SU-DHL-6 (cell line): ENCODE measurements at regions not wholly inside any gene's neighbourhood (a gene's known extent, or its start where the extent isn't known, plus 50 kb on each side); places are given as distances from the start of the nearest gene placed in this dataset.
"Not testable (repeated sequence)": the region's sequence is repeated elsewhere in the genome, so short reads cannot be mapped to it uniquely, and the experiment has no call there.

Experiments
- H2AFZ ChIP-seq: fragments of 200-600 bp; sonication (generic); 2 replicates; pipeline ENCODE4 v1.6.1; 2014; ENCODE audit warnings: low read depth, mild to moderate bottlenecking, moderate library complexity, mixed read lengths, antibody characterized with exemption, low read length; ENCODE audit not compliant: severe bottlenecking
- H3F3A ChIP-seq: fragments of 200-600 bp; shearing (Covaris generic); 2 replicates; pipeline ENCODE4 v1.6.0; 2016; ENCODE audit warnings: antibody characterized with exemption, mild to moderate bottlenecking; ENCODE audit not compliant: insufficient read depth
- H3K27ac ChIP-seq: fragments of 200-600 bp; sonication (generic); 2 replicates; pipeline ENCODE4 v1.5.1; 2016; ENCODE audit warnings: low read depth, mild to moderate bottlenecking, low read length, moderate library complexity, mixed read lengths
- H3K27me3 ChIP-seq: fragments of 200-600 bp; sonication (generic), shearing (Covaris generic); 2 replicates; pipeline ENCODE4 v1.6.0; 2014; ENCODE audit warnings: mild to moderate bottlenecking, low read length
- H3K36me3 ChIP-seq: fragments of 200-600 bp; sonication (generic); 2 replicates; pipeline ENCODE4 v1.6.1; 2014; ENCODE audit warnings: mild to moderate bottlenecking, low read length, mixed read lengths
- H3K4me2 ChIP-seq: fragments of 300-600, 200-600 bp; shearing (Covaris generic), sonication (generic); 2 replicates; pipeline ENCODE4 v1.6.0; 2014; ENCODE audit warnings: low read length, low read depth, mild to moderate bottlenecking; ENCODE audit not compliant: poor library complexity, severe bottlenecking
- H3K4me3 ChIP-seq: fragments of 200-600 bp; sonication (generic); 2 replicates; pipeline ENCODE4 v1.5.1; 2014; ENCODE audit warnings: antibody characterized with exemption, low read length, mild to moderate bottlenecking, mixed read lengths; ENCODE audit not compliant: insufficient read depth, poor library complexity, severe bottlenecking
- H3K79me2 ChIP-seq: fragments of 200-600 bp; sonication (generic); 2 replicates; pipeline ENCODE4 v1.6.1; 2014; ENCODE audit warnings: mild to moderate bottlenecking, low read length, moderate library complexity; ENCODE audit not compliant: insufficient read depth
- H3K9ac ChIP-seq: fragments of 200-600 bp; sonication (generic); 2 replicates; pipeline ENCODE4 v1.7.0; 2014; ENCODE audit warnings: mild to moderate bottlenecking, low read length
- H3K9me2 ChIP-seq: fragments of 200-600 bp; sonication (generic); replicated peaks from 2 replicates; pipeline ENCODE4 v1.6.1; 2014; ENCODE audit warnings: low read length; ENCODE audit not compliant: insufficient read depth
- H3K9me3 ChIP-seq: fragments of 200-600 bp; sonication (generic); 2 replicates; pipeline ENCODE4 v1.6.1; 2014; ENCODE audit warnings: low read length, mixed read lengths; ENCODE audit not compliant: insufficient read depth
- H4K20me1 ChIP-seq: fragments of 200-600 bp; sonication (generic); 2 replicates; pipeline ENCODE4 v1.6.1; 2014; ENCODE audit warnings: low read depth, mild to moderate bottlenecking, antibody characterized with exemption, low read length, moderate library complexity, mixed read lengths
- CTCF ChIP-seq: fragments of 200-600 bp; sonication (generic); IDR thresholded peaks from one replicate; pipeline ENCODE4 v1.5.1; 2017; ENCODE audit warnings: antibody characterized with exemption, mild to moderate bottlenecking, low read length, moderate library complexity; ENCODE audit not compliant: insufficient read depth, poor library complexity, severe bottlenecking
- EZH2phosphoT487 ChIP-seq: fragments of 200-600 bp; sonication (generic), shearing (Covaris generic); conservative IDR thresholded peaks from 2 replicates; pipeline ENCODE4 v1.6.1; 2018; ENCODE audit warnings: mild to moderate bottlenecking, antibody characterized with exemption, low read length, moderate library complexity, mixed read lengths

GRCh38 chr16:52353249-52353648, 193.7 kb downstream of the TOX3 start:
- no peak overlapping the region for H2AFZ ChIP-seq
- H3K4me2 ChIP-seq: no peak overlapping the region
- no peaks in the 10 kb centered on the region for H3K27me3 ChIP-seq
- H3K9me2 ChIP-seq: no peaks in the 10 kb centered on the region
- no peak overlapping the region for H3K9ac ChIP-seq
- TF ChIP-seq EZH2phosphoT487 (no peak), CTCF (no peak)
- H3F3A ChIP-seq: no peaks in the 10 kb centered on the region
- no peak overlapping the region for H3K4me3 ChIP-seq
- H3K27ac ChIP-seq: no peak overlapping the region
- no peaks in the 10 kb centered on the region for H3K79me2 ChIP-seq
- no peaks in the 10 kb centered on the region for H4K20me1 ChIP-seq
- H3K36me3 ChIP-seq: no peaks in the 10 kb centered on the region
- H3K9me3 ChIP-seq: no peaks in the 10 kb centered on the region

GRCh38 chr16:52351451-52351850, 195.5 kb downstream of the TOX3 start:
- H3K9me3 ChIP-seq: no peaks in the 10 kb centered on the region
- H3F3A ChIP-seq: no peaks in the 10 kb centered on the region
- no peak overlapping the region for H2AFZ ChIP-seq
- H3K36me3 ChIP-seq: no peaks in the 10 kb centered on the region
- no peak overlapping the region for H3K4me3 ChIP-seq
- TF ChIP-seq EZH2phosphoT487: no peak
- no peaks in the 10 kb centered on the region for H3K27me3 ChIP-seq
- H3K9me2 ChIP-seq: no peaks in the 10 kb centered on the region
- no peaks in the 10 kb centered on the region for H3K79me2 ChIP-seq
- H3K27ac ChIP-seq: no peak overlapping the region
- H4K20me1 ChIP-seq: no peaks in the 10 kb centered on the region
- H3K4me2 ChIP-seq: no peak overlapping the region
- no peak overlapping the region for H3K9ac ChIP-seq

GRCh38 chr16:52350031-52350642, 196.8 kb downstream of the TOX3 start:
- Histone ChIP-seq H3K36me3 (no peaks in the 10 kb centered on the region), H4K20me1 (no peaks in the 10 kb centered on the region), H2AFZ (no peak overlapping the region), H3K9me2 (no peaks in the 10 kb centered on the region), H3F3A (no peaks in the 10 kb centered on the region), H3K9ac (no peak overlapping the region), H3K27me3 (no peaks in the 10 kb centered on the region), H3K9me3 (no peaks in the 10 kb centered on the region), H3K4me3 (no peak overlapping the region), H3K79me2 (no peaks in the 10 kb centered on the region), H3K4me2 (no peak overlapping the region), H3K27ac (no peak overlapping the region)
- TF ChIP-seq CTCF (no peak), EZH2phosphoT487 (no peak)

- Histone ChIP-seq H3K27ac (no peak overlapping the region), H3K9ac (no peak overlapping the region), H3F3A (no peaks in the 10 kb centered on the region), H3K4me2 (no peak overlapping the region), H3K27me3 (no peaks in the 10 kb centered on the region), H3K79me2 (no peaks in the 10 kb centered on the region), H3K9me3 (no peaks in the 10 kb centered on the region), H3K4me3 (no peak overlapping the region), H2AFZ (no peak overlapping the region), H3K36me3 (no peaks in the 10 kb centered on the region), H4K20me1 (no peaks in the 10 kb centered on the region), H3K9me2 (no peaks in the 10 kb centered on the region)
- TF ChIP-seq EZH2phosphoT487 (no peak), CTCF (no peak)
Observed at GRCh38 chr16:52346709-52347108, 200.2 kb downstream of the TOX3 start.

DNA sequence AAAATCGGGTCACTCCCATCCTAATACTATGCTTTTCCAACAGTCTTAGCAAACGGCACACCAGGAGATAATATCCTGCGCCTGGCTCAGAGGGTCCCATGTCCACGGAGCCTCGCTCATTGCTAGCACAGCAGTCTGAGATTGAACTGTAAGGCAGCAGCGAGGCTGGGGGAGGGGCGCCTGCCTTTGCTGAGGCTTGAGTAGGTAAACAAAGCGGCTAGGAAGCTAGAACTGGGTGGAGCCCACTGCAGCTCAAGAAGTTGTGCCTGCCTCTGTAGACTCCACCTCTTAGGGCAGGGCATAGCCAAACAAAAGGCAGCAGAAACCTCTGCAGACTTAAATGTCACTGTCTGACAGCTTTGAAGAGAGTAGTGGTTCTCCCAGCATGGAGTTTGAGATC, 213.3 kb downstream of the TOX3 start:
- H3K9me3 ChIP-seq, H3K27ac ChIP-seq, H3K4me2 ChIP-seq, H3K9me2 ChIP-seq, H3K79me2 ChIP-seq, H3K4me3 ChIP-seq, H3F3A ChIP-seq, H3K9ac ChIP-seq, H3K27me3 ChIP-seq, H2AFZ ChIP-seq, H3K36me3 ChIP-seq, H4K20me1 ChIP-seq: not testable (repeated sequence)
